PC-3 (cell line): ENCODE measurements at regions not wholly inside any gene's neighbourhood (a gene's known extent, or its start where the extent isn't known, plus 50 kb on each side); places are given as distances from the start of the nearest gene placed in this dataset.

Experiments
- ATAC-seq: fragments of 200-7000 bp; cut with Tn5 transposase; 2 replicates; pipeline ENCODE4 v1.9.1; 2020; ENCODE audit warnings: mild to moderate bottlenecking, moderate library complexity
- BruUV-seq: library from RNA; stranded (reverse); fragments of 400-500 nt; replicated peaks from 2 replicates; lab custom pipeline; 2021; lab: Mats Ljungman, UMichigan
- CTCF ChIA-PET: fragments of 300-600 bp; sonication (Branson Sonifier 250); formaldehyde crosslinking; loops from one replicate; lab custom pipeline; 2022; ENCODE audit warnings: antibody characterized with exemption; lab: Charles Lee
- POLR2A ChIA-PET: fragments of 300-600 bp; sonication (Branson Sonifier 250); formaldehyde crosslinking; loops from one replicate; lab custom pipeline; 2022; ENCODE audit warnings: antibody characterized with exemption; ENCODE audit not compliant: unreplicated experiment; lab: Charles Lee
- DNase-seq: peaks from one replicate; pipeline ENCODE4 v3.0.0-alpha.2; 2015
- H2AFZ ChIP-seq: fragments of 300-600 bp; sonication (generic); 2 replicates; pipeline ENCODE4 v1.6.0; 2016; ENCODE audit warnings: antibody characterized with exemption, low read length
- H3F3A ChIP-seq: fragments of 300-600 bp; sonication (generic); one replicate; pipeline ENCODE4 v1.6.0; 2017; ENCODE audit warnings: antibody characterized with exemption, low read length, control low read depth, mild to moderate bottlenecking; ENCODE audit not compliant: unreplicated experiment
- H3K27ac ChIP-seq: fragments of 300-600 bp; sonication (generic); 2 replicates; pipeline ENCODE4 v1.5.1; 2016; ENCODE audit warnings: mild to moderate bottlenecking, low read length
- H3K27me3 ChIP-seq: fragments of 300-600 bp; sonication (generic); 2 replicates; pipeline ENCODE4 v1.6.1; 2016; ENCODE audit warnings: low read length, mixed read lengths
- H3K36me3 ChIP-seq: fragments of 300-600 bp; sonication (generic); 2 replicates; pipeline ENCODE4 v1.6.1; 2016; ENCODE audit warnings: low read depth, mixed run types, low read length, mixed read lengths
- H3K4me1 ChIP-seq: fragments of 300-600 bp; sonication (generic); 2 replicates; pipeline ENCODE4 v1.5.1; 2016; ENCODE audit warnings: low read length; ENCODE audit not compliant: insufficient read depth
- H3K4me2 ChIP-seq: fragments of 300-600 bp; sonication (generic); 2 replicates; pipeline ENCODE4 v1.6.0; 2016; ENCODE audit warnings: low read length
- H3K4me3 ChIP-seq: fragments of 300-600 bp; sonication (generic); 2 replicates; pipeline ENCODE4 v1.5.1; 2016; ENCODE audit warnings: mild to moderate bottlenecking, low read length, mixed read lengths
- H3K79me2 ChIP-seq: fragments of 300-600 bp; sonication (generic); 2 replicates; pipeline ENCODE4 v1.6.1; 2017; ENCODE audit warnings: low read length, mixed read lengths
- H3K9ac ChIP-seq: fragments of 300-600 bp; sonication (generic); 2 replicates; pipeline ENCODE4 v1.6.0; 2016; ENCODE audit warnings: mild to moderate bottlenecking, low read length
- H3K9me2 ChIP-seq: fragments of 300-600 bp; sonication (generic); replicated peaks from 2 replicates; pipeline ENCODE4 v1.6.1; 2016; ENCODE audit warnings: mixed run types, low read length, mixed read lengths
- H3K9me3 ChIP-seq: fragments of 300-600 bp; sonication (generic); 2 replicates; pipeline ENCODE4 v1.6.1; 2016; ENCODE audit warnings: low read length, mixed read lengths
- H4K20me1 ChIP-seq: fragments of 300-600 bp; sonication (generic); 2 replicates; pipeline ENCODE4 v1.6.1; 2016; ENCODE audit warnings: low read length, mixed read lengths
- CTCF ChIP-seq: fragments of 300-600 bp; sonication (generic); conservative IDR thresholded peaks from 2 replicates; pipeline ENCODE4 v1.5.1; 2017; ENCODE audit warnings: antibody characterized with exemption, low read depth, mild to moderate bottlenecking, low read length
- EZH2 ChIP-seq: fragments of 300-600 bp; sonication (generic); IDR thresholded peaks from one replicate; pipeline ENCODE4 v1.6.1; 2017; ENCODE audit warnings: antibody characterized with exemption, mild to moderate bottlenecking, low read length; ENCODE audit not compliant: unreplicated experiment
- EZH2phosphoT487 ChIP-seq: fragments of 300-600 bp; sonication (generic); IDR thresholded peaks from 2 replicates; pipeline ENCODE4 v1.6.1; 2018; ENCODE audit warnings: mild to moderate bottlenecking, antibody characterized with exemption, low read length, borderline replicate concordance
- intact Hi-C: fragments of 100-400 bp; cut with micrococcal nuclease; formaldehyde crosslinking; loops from 2 replicates; pipeline ENCODE4 v1.9.0; 2023

GRCh38 chr5:174374206-174374605 is 328.7 kb downstream of the NSG2 start:
- no peaks in the 10 kb centered on the region for H3K9me3 ChIP-seq
- no peaks in the 10 kb centered on the region for H3K9me2 ChIP-seq
- ATAC-seq (no peak), DNase-seq (no peak)
- BruUV-seq, result no TSS peak
- no peaks in the 10 kb centered on the region for H3F3A ChIP-seq
- H2AFZ ChIP-seq, result no peak overlapping the region
- TF ChIP-seq EZH2 (no peak), CTCF (no peak), EZH2phosphoT487 (no peak)
- CTCF ChIA-PET, result no interaction called here
- H3K4me3 ChIP-seq, result no peak overlapping the region
- no peak overlapping the region for H3K27ac ChIP-seq
- no peak overlapping the region for H3K9ac ChIP-seq
- intact Hi-C loops, result no loop called here
- H3K4me1 ChIP-seq, result peaks cover 27% of the 10 kb centered on the region
- no peaks in the 10 kb centered on the region for H3K27me3 ChIP-seq
- no peaks in the 10 kb centered on the region for H3K36me3 ChIP-seq
- no peak overlapping the region for H3K4me2 ChIP-seq
- POLR2A ChIA-PET, result no interaction called here
- no peaks in the 10 kb centered on the region for H3K79me2 ChIP-seq
- H4K20me1 ChIP-seq, result no peaks in the 10 kb centered on the region

GRCh38 chr5:174376056-174376455 is 330.6 kb downstream of the NSG2 start:
- H3K9me2 ChIP-seq, result no peaks in the 10 kb centered on the region
- H3K9ac ChIP-seq, result no peak overlapping the region
- POLR2A ChIA-PET, result no interaction called here
- CTCF ChIA-PET, result no interaction called here
- no peak for TF ChIP-seq EZH2phosphoT487
- no peak for TF ChIP-seq CTCF
- no peak for TF ChIP-seq EZH2
- no peaks in the 10 kb centered on the region for H3K36me3 ChIP-seq
- no peaks in the 10 kb centered on the region for H3K9me3 ChIP-seq
- no peak overlapping the region for H3K4me3 ChIP-seq
- DNase-seq (no peak), ATAC-seq (no peak)
- no peak overlapping the region for H3K4me2 ChIP-seq
- BruUV-seq, result no TSS peak
- no peaks in the 10 kb centered on the region for H3F3A ChIP-seq
- no peaks in the 10 kb centered on the region for H3K27me3 ChIP-seq
- no peak overlapping the region for H2AFZ ChIP-seq
- no peaks in the 10 kb centered on the region for H4K20me1 ChIP-seq
- H3K79me2 ChIP-seq, result no peaks in the 10 kb centered on the region
- peaks cover 23% of the 10 kb centered on the region for H3K4me1 ChIP-seq
- no peak overlapping the region for H3K27ac ChIP-seq
- intact Hi-C loops, result no loop called here

- intact Hi-C loops, result no loop called here
- no peaks in the 10 kb centered on the region for H3F3A ChIP-seq
- no peaks in the 10 kb centered on the region for H3K9me3 ChIP-seq
- peaks cover 17% of the 10 kb centered on the region for H3K4me1 ChIP-seq
- TF ChIP-seq EZH2, result no peak
- TF ChIP-seq CTCF, result no peak
- TF ChIP-seq EZH2phosphoT487, result no peak
- no peak overlapping the region for H2AFZ ChIP-seq
- H3K9me2 ChIP-seq, result no peaks in the 10 kb centered on the region
- CTCF ChIA-PET, result no interaction called here
- H3K27me3 ChIP-seq, result no peaks in the 10 kb centered on the region
- no peak overlapping the region for H3K4me3 ChIP-seq
- H3K36me3 ChIP-seq, result no peaks in the 10 kb centered on the region
- H3K27ac ChIP-seq, result no peak overlapping the region
- H3K9ac ChIP-seq, result no peak overlapping the region
- H3K79me2 ChIP-seq, result no peaks in the 10 kb centered on the region
- POLR2A ChIA-PET, result no interaction called here
- no TSS peak for BruUV-seq
- H3K4me2 ChIP-seq, result no peak overlapping the region
- no peaks in the 10 kb centered on the region for H4K20me1 ChIP-seq
- ATAC-seq (no peak), DNase-seq (no peak)
Measured at GRCh38 chr5:174376726-174377373, 331.3 kb downstream of the NSG2 start.
